GM12878 (cell line): ENCODE measurements at regions not wholly inside any gene's neighbourhood (a gene's known extent, or its start where the extent isn't known, plus 50 kb on each side); places are given as distances from the start of the nearest gene placed in this dataset.
"Not testable (repeated sequence)": the region's sequence is repeated elsewhere in the genome, so short reads cannot be mapped to it uniquely, and the experiment has no call there.

ENCODE experiments used
- ATAC-seq: fragments of 200-7000 bp; cut with Tn5 transposase; 3 replicates; pipeline ENCODE4 v1.9.1; 2020; ENCODE audit warnings: mild to moderate bottlenecking, moderate library complexity
- BruUV-seq: library from RNA; stranded (reverse); fragments of 400-500 nt; replicated peaks from 2 replicates; lab custom pipeline; 2021; lab: Mats Ljungman, UMichigan
- CTCF ChIA-PET: fragments of 300-600 bp; sonication (Branson Sonifier 250); formaldehyde crosslinking; extraction: SDS; loops from one replicate; lab custom pipeline; 2021; ENCODE audit warnings: inconsistent platforms; lab: Yijun Ruan, JAX
- POLR2A ChIA-PET: fragments of 350-600 bp; formaldehyde crosslinking; extraction: SDS; loops from one replicate; lab custom pipeline; 2021; ENCODE audit warnings: inconsistent platforms; lab: Charles Lee
- RAD21 ChIA-PET: fragments of 300-600 bp; sonication (Branson Sonifier 250); formaldehyde crosslinking; loops from one replicate; lab custom pipeline; 2023; ENCODE audit warnings: antibody characterized with exemption; ENCODE audit not compliant: unreplicated experiment; lab: Charles Lee
- SMC1A ChIA-PET: fragments of 300-600 bp; sonication (Branson Sonifier 250); formaldehyde crosslinking; loops from one replicate; lab custom pipeline; 2023; ENCODE audit not compliant: unreplicated experiment, uncharacterized antibody; lab: Charles Lee
- DNase-seq: peaks from one replicate; pipeline ENCODE4 v3.0.0-alpha.2; 2011; ENCODE audit warnings: low read depth, low spot score
- FAIRE-seq: peaks from 3 replicates; lab custom pipeline; 2011; peaks lifted over from hg19 to GRCh38; lab: Jason Lieb, UNC
- H2AFZ ChIP-seq: 2 replicates; pipeline ENCODE4 v1.6.0; 2011; ENCODE audit warnings: low read depth, low read length, control low read depth; ENCODE audit not compliant: control insufficient read depth
- H3K27ac ChIP-seq: 2 replicates; pipeline ENCODE4 v1.5.1; 2011; ENCODE audit warnings: control low read depth; ENCODE audit not compliant: control insufficient read depth, insufficient read depth
- H3K27me3 ChIP-seq, 2 experiments: replicated peaks in 1 of 2; 2 replicates each; pipeline versions ENCODE4 v1.6.0 to v1.6.1; 2011; ENCODE audit warnings: low read length in 1 of 2; ENCODE audit not compliant: control insufficient read depth in 2 of 2, insufficient read depth in 2 of 2
- H3K36me3 ChIP-seq, 2 experiments: 2 replicates each; pipeline ENCODE4 v1.5.1; 2011; ENCODE audit warnings: low read length in 1 of 2; ENCODE audit not compliant: control insufficient read depth in 2 of 2, insufficient read depth in 2 of 2
- H3K4me1 ChIP-seq: 2 replicates; pipeline ENCODE4 v1.6.1; 2011; ENCODE audit warnings: mild to moderate bottlenecking, low read length, moderate library complexity, mixed read lengths; ENCODE audit not compliant: control insufficient read depth, insufficient read depth
- H3K4me2 ChIP-seq: 2 replicates; pipeline ENCODE4 v1.6.0; 2011; ENCODE audit warnings: control low read depth; ENCODE audit not compliant: control insufficient read depth, insufficient read depth
- H3K4me3 ChIP-seq: fragments of 200-600 bp; sonication (generic); 2 replicates; pipeline ENCODE4 v1.5.1; 2016
- H3K79me2 ChIP-seq: 2 replicates; pipeline ENCODE4 v1.6.0; 2011; ENCODE audit warnings: low read length; ENCODE audit not compliant: control insufficient read depth, insufficient read depth
- H3K9ac ChIP-seq: 2 replicates; pipeline ENCODE4 v1.8.0; 2011; ENCODE audit warnings: low read length, control low read depth, mixed read lengths; ENCODE audit not compliant: control insufficient read depth, insufficient read depth
- H3K9me3 ChIP-seq: replicated peaks from 3 replicates; pipeline ENCODE4 v1.5.1; 2011; ENCODE audit warnings: mild to moderate bottlenecking, low read length; ENCODE audit not compliant: control insufficient read depth, insufficient read depth
- H4K20me1 ChIP-seq: 2 replicates; pipeline ENCODE4 v1.6.0; 2011; ENCODE audit not compliant: control insufficient read depth, insufficient read depth
- HDAC6 ChIP-seq: fragments of 200-600 bp; sonication (generic); IDR thresholded peaks from one replicate; pipeline ENCODE4 v1.8.0; 2017; ENCODE audit warnings: antibody characterized with exemption; ENCODE audit not compliant: unreplicated experiment
- NFXL1 ChIP-seq: fragments of 450-650 bp; IDR thresholded peaks from 2 replicates; pipeline ENCODE4 v1.6.1; 2017; ENCODE audit warnings: antibody characterized with exemption, mild to moderate bottlenecking, borderline replicate concordance
- NR2C2 ChIP-seq: IDR thresholded peaks from 2 replicates; pipeline ENCODE4 v1.6.1; 2011; ENCODE audit warnings: borderline replicate concordance, low read depth; ENCODE audit not compliant: control insufficient read depth, insufficient read length
- POLR2AphosphoS5 ChIP-seq: IDR thresholded peaks from 2 replicates; pipeline ENCODE4 v1.6.1; 2011; ENCODE audit warnings: mild to moderate bottlenecking, low read length, inconsistent platforms
- SUPT20H ChIP-seq: IDR thresholded peaks from 2 replicates; pipeline ENCODE4 v1.6.1; 2011; ENCODE audit warnings: low read depth, mild to moderate bottlenecking, low read length, moderate library complexity, borderline replicate concordance; ENCODE audit not compliant: control insufficient read depth
- SUZ12 ChIP-seq: fragments of 200-600 bp; sonication (generic); IDR thresholded peaks from one replicate; pipeline ENCODE4 v1.6.1; 2018; ENCODE audit warnings: antibody characterized with exemption, mild to moderate bottlenecking; ENCODE audit not compliant: unreplicated experiment
- TBL1XR1 ChIP-seq: IDR thresholded peaks from 2 replicates; pipeline ENCODE4 v1.6.1; 2012; ENCODE audit warnings: low read depth, low read length, improper control_type of control experiment
- TCF3 ChIP-seq: IDR thresholded peaks from 2 replicates; pipeline ENCODE4 v1.6.1; 2012; ENCODE audit warnings: low read depth, mild to moderate bottlenecking, low read length, borderline replicate concordance; ENCODE audit not compliant: insufficient read depth
- ZNF274 ChIP-seq: IDR thresholded peaks from one replicate; pipeline ENCODE4 v1.8.0; 2011; ENCODE audit not compliant: insufficient read length, insufficient read depth
- ZSCAN29 ChIP-seq: fragments of 450-650 bp; IDR thresholded peaks from 2 replicates; pipeline ENCODE4 v1.6.1; 2017; ENCODE audit warnings: mild to moderate bottlenecking, moderate library complexity
- WGBS: methylation state at CpG from one replicate; pipeline ENCODE4 v1.1.6; 2016; ENCODE audit warnings: low lambda C conversion rate; ENCODE audit not compliant: insufficient replicate concordance, insufficient coverage; ENCODE audit errors: missing lambda C conversion rate; 5-methylcytosine and 5-hydroxymethylcytosine counted together
- in situ Hi-C: fragments of 300-500 bp; cut with MboI; formaldehyde crosslinking; loops from 9 replicates; pipeline ENCODE4 v1.14.3; 2018; ENCODE audit warnings: mixed read lengths
- intact Hi-C: fragments of 100-400 bp; cut with micrococcal nuclease; formaldehyde crosslinking; loops from one replicate; pipeline ENCODE4 v1.14.2; 2022; ENCODE audit not compliant: unreplicated experiment
- TF ChIP-seq, protein P1 (sequence below): IDR thresholded peaks from 2 replicates; pipeline ENCODE4 v1.6.1; 2011; ENCODE audit warnings: borderline replicate concordance, low read depth, mild to moderate bottlenecking, moderate library complexity, low read length; ENCODE audit not compliant: insufficient read depth, poor library complexity, severe bottlenecking
- TF ChIP-seq, protein P2 (sequence below): IDR thresholded peaks from 2 replicates; pipeline ENCODE4 v1.6.1; 2011; ENCODE audit warnings: borderline replicate concordance, low read depth, mild to moderate bottlenecking, moderate library complexity, mixed read lengths, low read length; ENCODE audit not compliant: insufficient read depth; ENCODE audit errors: extremely low read length
- TF ChIP-seq, protein P3 (sequence below): IDR thresholded peaks from 2 replicates; pipeline ENCODE4 v1.6.1; 2012; ENCODE audit warnings: low read depth, low read length, improper control_type of control experiment
- TF ChIP-seq, protein P4 (sequence below): fragments of 450-650 bp; IDR thresholded peaks from 2 replicates; pipeline ENCODE4 v1.6.1; 2016; ENCODE audit warnings: mild to moderate bottlenecking

DNA sequence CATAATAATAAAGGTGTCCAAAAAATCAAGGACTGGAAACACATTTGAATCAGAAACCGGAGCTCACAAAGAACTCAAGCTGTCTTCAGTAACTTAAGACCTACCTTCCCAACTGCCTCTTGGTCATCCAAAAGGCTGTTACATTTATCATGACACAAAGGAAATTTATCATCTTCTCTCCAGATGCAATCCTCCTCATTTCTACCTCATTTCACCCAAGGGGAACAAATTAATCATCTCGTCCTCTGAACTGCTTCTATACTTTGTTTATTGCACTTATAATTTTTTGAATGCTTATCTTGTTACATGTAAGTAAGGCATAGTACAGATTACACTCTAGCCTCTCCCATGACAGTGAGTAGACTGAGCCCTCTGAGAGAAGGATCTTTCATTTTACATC is 105.1 kb upstream of the RGPD4 start:
- in situ Hi-C loops, result no loop called here
- BruUV-seq, result no TSS peak

DNA sequence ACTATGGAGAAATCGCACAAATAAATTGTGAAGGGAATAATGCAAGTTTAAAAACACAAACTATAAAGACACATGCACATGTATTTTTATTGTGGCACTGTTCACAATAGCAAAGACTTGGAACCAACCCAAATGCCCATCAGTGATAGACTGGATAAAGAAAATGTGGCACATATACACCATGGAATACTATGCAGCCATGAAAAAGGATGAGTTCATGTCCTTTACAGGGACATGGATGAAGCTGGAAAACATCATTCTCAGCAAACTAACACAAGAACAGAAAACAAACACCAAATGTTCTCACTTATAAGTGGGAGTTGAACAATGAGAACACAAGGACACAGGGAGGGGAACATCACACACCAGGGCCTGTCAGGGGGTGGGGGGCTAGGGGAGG is 100.9 kb upstream of the RGPD4 start:
- SMC1A ChIA-PET, H3K4me1 ChIP-seq, H3K9ac ChIP-seq, CTCF ChIA-PET, BruUV-seq, intact Hi-C loops, H3K36me3 ChIP-seq, RAD21 ChIA-PET, POLR2A ChIA-PET, DNase-seq, H3K4me3 ChIP-seq, H3K9me3 ChIP-seq, H4K20me1 ChIP-seq, H3K79me2 ChIP-seq, FAIRE-seq, in situ Hi-C loops, ATAC-seq, H2AFZ ChIP-seq, H3K4me2 ChIP-seq, H3K27ac ChIP-seq, H3K27me3 ChIP-seq: not testable (repeated sequence)
- 53% methylated on average over 1 of the region's 1 CpG for WGBS

More for the DNA sequence above, 105.1 kb upstream of the RGPD4 start:
- Histone ChIP-seq H4K20me1 (no peaks in the 10 kb centered on the region), H3K79me2 (no peaks in the 10 kb centered on the region), H3K27ac (no peak overlapping the region), H3K9ac (no peak overlapping the region), H3K36me3 (no peaks in the 10 kb centered on the region), H3K4me3 (no peak overlapping the region), H2AFZ (no peak overlapping the region), H3K9me3 (no peaks in the 10 kb centered on the region), H3K27me3 (no peaks in the 10 kb centered on the region), H3K4me2 (no peak overlapping the region), H3K4me1 (no peaks in the 10 kb centered on the region)
- ChIA-PET CTCF (no interaction called here), SMC1A (no interaction called here), RAD21 (no interaction called here), POLR2A (no interaction called here)
- FAIRE-seq (no peak), ATAC-seq (no peak), DNase-seq (no peak)
- WGBS, result 18% methylated on average over 2 of the region's 2 CpGs
- TF ChIP-seq, protein P1, sequence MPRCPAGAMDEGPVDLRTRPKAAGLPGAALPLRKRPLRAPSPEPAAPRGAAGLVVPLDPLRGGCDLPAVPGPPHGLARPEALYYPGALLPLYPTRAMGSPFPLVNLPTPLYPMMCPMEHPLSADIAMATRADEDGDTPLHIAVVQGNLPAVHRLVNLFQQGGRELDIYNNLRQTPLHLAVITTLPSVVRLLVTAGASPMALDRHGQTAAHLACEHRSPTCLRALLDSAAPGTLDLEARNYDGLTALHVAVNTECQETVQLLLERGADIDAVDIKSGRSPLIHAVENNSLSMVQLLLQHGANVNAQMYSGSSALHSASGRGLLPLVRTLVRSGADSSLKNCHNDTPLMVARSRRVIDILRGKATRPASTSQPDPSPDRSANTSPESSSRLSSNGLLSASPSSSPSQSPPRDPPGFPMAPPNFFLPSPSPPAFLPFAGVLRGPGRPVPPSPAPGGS, result no peak
- TF ChIP-seq ZNF274, result no peak
- TF ChIP-seq TCF3, result no peak
- no peak for TF ChIP-seq ZSCAN29
- no peak for TF ChIP-seq HDAC6
- TF ChIP-seq, protein P2, sequence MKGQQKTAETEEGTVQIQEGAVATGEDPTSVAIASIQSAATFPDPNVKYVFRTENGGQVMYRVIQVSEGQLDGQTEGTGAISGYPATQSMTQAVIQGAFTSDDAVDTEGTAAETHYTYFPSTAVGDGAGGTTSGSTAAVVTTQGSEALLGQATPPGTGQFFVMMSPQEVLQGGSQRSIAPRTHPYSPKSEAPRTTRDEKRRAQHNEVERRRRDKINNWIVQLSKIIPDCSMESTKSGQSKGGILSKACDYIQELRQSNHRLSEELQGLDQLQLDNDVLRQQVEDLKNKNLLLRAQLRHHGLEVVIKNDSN, result no peak
- TF ChIP-seq, protein P3, sequence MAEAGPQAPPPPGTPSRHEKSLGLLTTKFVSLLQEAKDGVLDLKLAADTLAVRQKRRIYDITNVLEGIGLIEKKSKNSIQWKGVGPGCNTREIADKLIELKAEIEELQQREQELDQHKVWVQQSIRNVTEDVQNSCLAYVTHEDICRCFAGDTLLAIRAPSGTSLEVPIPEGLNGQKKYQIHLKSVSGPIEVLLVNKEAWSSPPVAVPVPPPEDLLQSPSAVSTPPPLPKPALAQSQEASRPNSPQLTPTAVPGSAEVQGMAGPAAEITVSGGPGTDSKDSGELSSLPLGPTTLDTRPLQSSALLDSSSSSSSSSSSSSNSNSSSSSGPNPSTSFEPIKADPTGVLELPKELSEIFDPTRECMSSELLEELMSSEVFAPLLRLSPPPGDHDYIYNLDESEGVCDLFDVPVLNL, result no peak
- TF ChIP-seq SUZ12, result no peak
- TF ChIP-seq, protein P4, sequence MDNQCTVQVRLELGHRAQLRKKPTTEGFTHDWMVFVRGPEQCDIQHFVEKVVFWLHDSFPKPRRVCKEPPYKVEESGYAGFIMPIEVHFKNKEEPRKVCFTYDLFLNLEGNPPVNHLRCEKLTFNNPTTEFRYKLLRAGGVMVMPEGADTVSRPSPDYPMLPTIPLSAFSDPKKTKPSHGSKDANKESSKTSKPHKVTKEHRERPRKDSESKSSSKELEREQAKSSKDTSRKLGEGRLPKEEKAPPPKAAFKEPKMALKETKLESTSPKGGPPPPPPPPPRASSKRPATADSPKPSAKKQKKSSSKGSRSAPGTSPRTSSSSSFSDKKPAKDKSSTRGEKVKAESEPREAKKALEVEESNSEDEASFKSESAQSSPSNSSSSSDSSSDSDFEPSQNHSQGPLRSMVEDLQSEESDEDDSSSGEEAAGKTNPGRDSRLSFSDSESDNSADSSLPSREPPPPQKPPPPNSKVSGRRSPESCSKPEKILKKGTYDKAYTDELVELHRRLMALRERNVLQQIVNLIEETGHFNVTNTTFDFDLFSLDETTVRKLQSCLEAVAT, result no peak
- no peak for TF ChIP-seq NFXL1
- TF ChIP-seq TBL1XR1, result no peak
- no peak for TF ChIP-seq SUPT20H
- TF ChIP-seq NR2C2, result no peak
- no peak for TF ChIP-seq POLR2AphosphoS5
- intact Hi-C loops, result no loop called here
